Iris pigment epithelial cell (primary cell): ENCODE measurements at regions not wholly inside any gene's neighbourhood (a gene's known extent, or its start where the extent isn't known, plus 50 kb on each side); places are given as distances from the start of the nearest gene placed in this dataset.

Experiments
- DNase-seq: peaks from one replicate; pipeline ENCODE4 v3.0.0-alpha.2; 2011; ENCODE audit warnings: low read depth

- no peak for DNase-seq
Observed at GRCh38 chr4:171636606-171637005, 176.6 kb upstream of the GALNTL6 start.

- no peak for DNase-seq
Observed at GRCh38 chr4:171629737-171630136, 183.5 kb upstream of the GALNTL6 start.

- DNase-seq, result no peak
Observed at GRCh38 chr4:171629182-171629581, 184.0 kb upstream of the GALNTL6 start.

- DNase-seq, result no peak
Observed at GRCh38 chr4:171626554-171626953, 186.7 kb upstream of the GALNTL6 start.

- DNase-seq, result no peak
Observed at GRCh38 chr4:171622729-171623128, 190.5 kb upstream of the GALNTL6 start.

GRCh38 chr4:171621646-171622045 lies 191.6 kb upstream of the GALNTL6 start:
- no peak for DNase-seq

GRCh38 chr4:171612907-171613306 lies 200.3 kb upstream of the GALNTL6 start:
- no peak for DNase-seq

GRCh38 chr4:171602638-171603355 lies 210.4 kb upstream of the GALNTL6 start:
- DNase-seq, result no peak

GRCh38 chr4:171601091-171601490 lies 212.1 kb upstream of the GALNTL6 start:
- DNase-seq, result no peak

GRCh38 chr4:171599628-171600027 lies 213.6 kb upstream of the GALNTL6 start:
- DNase-seq, result no peak

GRCh38 chr4:171594293-171594692 lies 218.9 kb upstream of the GALNTL6 start:
- no peak for DNase-seq

GRCh38 chr4:171590716-171591115 lies 222.5 kb upstream of the GALNTL6 start:
- no peak for DNase-seq

GRCh38 chr4:171588764-171589163 lies 224.4 kb upstream of the GALNTL6 start:
- DNase-seq, result no peak

- DNase-seq, result no peak
Observed at GRCh38 chr4:171588051-171588545, 225.1 kb upstream of the GALNTL6 start.

GRCh38 chr4:171583790-171584189 lies 229.4 kb upstream of the GALNTL6 start:
- no peak for DNase-seq

GRCh38 chr4:171582961-171583581 lies 230.1 kb upstream of the GALNTL6 start:
- DNase-seq, result no peak

GRCh38 chr4:171573181-171573580 lies 240.0 kb upstream of the GALNTL6 start:
- no peak for DNase-seq

- no peak for DNase-seq
Observed at GRCh38 chr4:171565130-171565788, 247.9 kb upstream of the GALNTL6 start.

- no peak for DNase-seq
Observed at GRCh38 chr4:171561419-171561818, 251.8 kb upstream of the GALNTL6 start.

- DNase-seq, result no peak
Observed at GRCh38 chr4:171553961-171554360, 259.2 kb upstream of the GALNTL6 start.

- DNase-seq, result no peak
Observed at GRCh38 chr4:171542640-171543039, 270.6 kb upstream of the GALNTL6 start.

- no peak for DNase-seq
Observed at GRCh38 chr4:171538601-171539100, 274.6 kb upstream of the GALNTL6 start.

GRCh38 chr4:171534391-171534790 lies 278.8 kb upstream of the GALNTL6 start:
- DNase-seq, result no peak
